HG03066 (cell line): ENCODE measurements at regions not wholly inside any gene's neighbourhood (a gene's known extent, or its start where the extent isn't known, plus 50 kb on each side); places are given as distances from the start of the nearest gene placed in this dataset.
"Not testable (repeated sequence)": the region's sequence is repeated elsewhere in the genome, so short reads cannot be mapped to it uniquely, and the experiment has no call there.

Source experiments
- ATAC-seq: cut with Tn5 transposase; IDR thresholded peaks from one replicate; pipeline ENCODE4 v1.9.1; 2021; ENCODE audit warnings: low read depth; ENCODE audit not compliant: unreplicated experiment

- ATAC-seq: no peak
These were observed 953.4 kb upstream of the NDST4 start for GRCh38 chr4:116066711-116067245.

DNA sequence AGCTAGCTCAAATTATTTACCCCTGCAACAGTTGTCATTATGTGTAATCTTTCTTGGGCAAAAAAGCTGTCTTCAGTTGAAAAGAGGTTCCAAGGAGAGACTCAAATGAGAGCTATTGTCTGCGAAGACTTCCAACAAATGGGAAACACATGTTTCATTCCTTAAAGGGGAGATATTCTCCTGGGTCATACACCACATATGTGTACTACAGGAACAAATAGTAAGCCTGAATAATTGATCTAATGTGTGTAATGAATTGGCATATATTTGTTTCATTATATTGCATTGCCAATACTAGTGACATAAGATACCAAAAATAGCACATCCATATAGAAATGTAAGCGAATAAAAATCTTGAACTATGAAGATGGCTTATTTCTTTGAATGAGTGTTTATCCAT lies 950.9 kb upstream of the NDST4 start:
- ATAC-seq: no peak

DNA sequence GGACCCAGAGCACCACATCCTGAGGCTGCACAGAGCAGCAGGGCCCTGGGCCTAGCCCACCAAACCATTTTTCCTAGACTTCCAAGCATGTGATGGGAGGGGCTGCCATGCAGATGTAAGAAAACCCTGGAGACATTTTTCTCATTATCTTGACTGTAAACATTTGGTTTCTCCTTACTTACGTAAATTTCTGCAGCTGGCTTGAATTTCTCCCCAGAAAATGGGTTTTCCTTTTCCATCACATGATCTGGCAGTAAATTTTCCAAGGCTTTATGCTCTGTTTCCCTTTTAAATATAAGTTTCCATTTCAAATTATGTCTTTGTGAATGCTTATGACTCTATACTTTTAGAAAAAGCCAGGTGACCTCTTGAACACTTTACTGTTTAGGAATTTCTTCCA lies 945.9 kb upstream of the NDST4 start:
- no peak for ATAC-seq

DNA sequence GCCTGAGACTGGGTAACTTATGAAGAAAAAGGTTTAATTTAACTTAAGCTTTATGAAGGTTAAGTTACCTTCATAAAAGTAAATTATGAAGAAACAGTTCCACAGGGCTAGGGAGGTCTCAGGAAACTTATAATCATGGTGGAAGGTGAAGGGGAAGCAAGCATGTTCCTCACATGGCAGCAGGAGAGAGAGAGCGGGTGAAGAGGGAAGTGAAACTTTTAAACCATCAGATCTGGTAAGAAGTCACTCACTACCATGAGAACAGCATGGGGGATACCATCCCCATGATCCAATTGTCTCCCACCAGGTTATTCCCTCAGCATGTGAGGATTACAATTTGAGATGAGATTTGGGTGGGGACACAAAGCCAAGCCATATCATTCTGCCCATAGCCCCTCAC lies 944.7 kb upstream of the NDST4 start:
- ATAC-seq: no peak

GRCh38 chr4:116055857-116056827 lies 942.7 kb upstream of the NDST4 start:
- no peak for ATAC-seq

DNA sequence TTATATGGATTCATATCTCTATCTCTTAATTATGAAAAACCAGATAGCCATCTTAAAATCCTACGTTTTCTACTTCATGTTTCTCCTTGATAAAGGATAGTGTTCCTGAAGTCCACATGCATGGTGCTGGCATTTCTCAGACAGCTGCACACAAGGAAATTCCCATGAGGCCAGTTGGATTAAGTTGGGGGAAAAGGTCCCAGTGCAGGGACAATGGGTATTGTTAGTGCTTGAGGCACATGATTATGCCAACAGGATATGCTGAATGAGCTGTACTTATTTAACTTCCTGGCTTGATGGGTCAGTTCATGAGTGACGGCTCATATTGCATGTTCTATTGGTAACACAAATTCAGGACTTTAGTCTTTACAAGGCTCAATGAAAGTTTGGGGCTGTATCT lies 913.9 kb upstream of the NDST4 start:
- ATAC-seq: no peak

DNA sequence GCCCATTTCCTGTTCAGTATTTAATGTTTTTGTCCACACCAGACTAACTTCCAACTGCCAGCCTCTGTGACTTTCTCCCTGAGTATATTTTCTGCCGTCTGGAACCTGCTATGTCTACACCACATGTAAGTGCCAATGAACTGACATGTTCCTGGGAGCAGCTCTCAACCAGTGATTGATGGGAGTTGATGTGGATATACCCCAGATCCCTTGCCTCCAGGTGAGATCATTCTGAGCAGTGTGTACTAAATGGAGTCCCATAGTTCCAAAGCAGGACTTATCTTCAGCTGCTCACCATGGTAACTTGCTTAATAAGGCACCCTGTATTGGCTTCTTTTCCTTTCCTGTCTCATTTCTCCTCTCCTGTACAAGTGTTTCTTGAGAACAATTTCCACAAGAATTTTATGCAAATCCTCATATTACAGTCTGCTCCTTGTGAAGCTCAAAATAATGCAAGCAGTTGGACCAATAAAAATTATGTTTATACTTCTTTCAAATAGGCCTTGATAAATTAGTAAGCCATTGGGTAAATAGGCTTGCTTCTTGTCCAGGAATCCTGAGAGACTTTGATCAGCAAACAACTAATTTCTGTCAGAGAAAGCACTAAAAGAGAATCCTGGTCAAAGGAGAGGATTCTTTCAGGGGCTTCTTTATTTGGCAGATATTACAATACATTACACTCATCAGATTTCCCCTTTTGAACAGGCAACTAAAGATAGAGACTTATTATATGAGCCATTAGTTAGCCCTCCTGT lies 911.7 kb upstream of the NDST4 start:
- no peak for ATAC-seq

DNA sequence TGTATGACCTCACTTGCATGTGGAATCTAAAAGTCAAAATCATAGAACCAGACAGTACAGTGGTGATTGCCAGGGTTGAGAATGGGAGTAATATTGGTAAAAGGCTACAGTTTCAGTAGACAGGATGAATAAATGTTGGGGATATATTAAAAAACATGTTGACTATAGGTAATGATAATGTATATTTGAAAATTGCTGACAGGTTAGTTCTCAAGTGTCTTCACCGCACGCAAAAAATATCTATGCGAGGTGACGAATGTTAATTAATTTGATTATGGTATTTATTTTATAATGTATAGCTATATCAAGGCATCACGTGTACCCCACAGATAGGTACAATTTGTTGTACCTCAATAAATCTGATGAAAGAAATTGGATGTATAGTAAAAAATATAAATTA lies 909.6 kb upstream of the NDST4 start:
- no peak for ATAC-seq

GRCh38 chr4:116020141-116020722 lies 906.8 kb upstream of the NDST4 start:
- no peak for ATAC-seq

DNA sequence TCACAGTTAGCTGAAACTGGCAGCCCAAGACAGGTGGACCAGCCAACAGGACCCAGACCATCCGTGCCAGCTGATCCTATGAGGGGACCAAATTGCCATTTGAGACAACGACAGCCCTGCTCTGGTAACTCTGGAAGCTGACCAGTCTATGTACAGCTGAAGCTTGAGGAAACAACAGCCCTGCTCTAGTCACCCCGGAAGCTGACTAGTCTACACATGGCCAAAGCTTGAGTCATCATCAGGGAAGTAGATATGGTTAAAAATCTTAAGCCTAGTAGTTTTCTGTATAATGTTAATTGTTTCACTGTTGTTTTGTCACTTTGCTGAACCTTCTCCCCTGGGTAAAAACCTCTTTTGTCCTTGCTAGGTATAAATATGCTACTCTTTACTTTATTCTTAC lies 905.4 kb upstream of the NDST4 start:
- no peak for ATAC-seq

DNA sequence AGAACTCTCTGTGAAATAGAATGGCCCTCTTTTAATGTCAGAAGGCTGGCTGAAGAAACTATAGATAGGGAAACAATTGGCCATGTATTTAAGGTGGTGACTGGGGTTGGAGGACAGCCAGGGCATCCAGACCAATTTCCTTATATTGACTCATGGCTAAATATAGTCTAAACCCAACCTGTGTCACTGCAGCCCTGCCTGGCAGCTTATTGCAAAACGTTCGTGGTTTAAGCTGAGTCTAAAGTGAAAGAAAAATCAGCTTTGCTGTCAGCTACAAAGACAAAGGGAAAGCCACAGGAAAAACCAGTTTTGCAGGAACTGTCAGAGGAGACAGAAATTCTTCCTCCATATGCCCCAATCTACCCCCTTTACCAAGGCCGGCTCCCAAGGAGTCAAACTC lies 902.8 kb upstream of the NDST4 start:
- ATAC-seq: no peak

DNA sequence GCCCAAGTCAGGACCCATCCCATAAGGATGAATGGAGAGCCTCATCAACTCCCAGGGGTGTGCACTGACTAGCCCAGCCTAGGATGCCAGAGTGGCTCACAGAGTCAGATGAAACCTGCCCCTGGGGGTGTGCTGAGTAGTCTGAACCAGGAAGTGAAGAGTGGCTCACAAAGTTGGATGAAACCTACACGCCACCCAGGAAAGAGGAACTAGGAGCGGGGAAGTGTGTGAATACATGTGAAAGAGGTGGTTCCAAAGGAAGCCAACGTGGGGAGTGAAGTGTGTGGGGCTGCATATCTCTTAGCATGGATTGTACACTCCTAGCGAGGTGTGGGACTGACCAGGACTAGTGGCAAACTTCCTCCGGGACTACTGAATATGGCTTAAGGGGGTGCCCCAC lies 902.1 kb upstream of the NDST4 start:
- no peak for ATAC-seq

- ATAC-seq: no peak
These were observed 901.6 kb upstream of the NDST4 start for GRCh38 chr4:116015062-116015461.

DNA sequence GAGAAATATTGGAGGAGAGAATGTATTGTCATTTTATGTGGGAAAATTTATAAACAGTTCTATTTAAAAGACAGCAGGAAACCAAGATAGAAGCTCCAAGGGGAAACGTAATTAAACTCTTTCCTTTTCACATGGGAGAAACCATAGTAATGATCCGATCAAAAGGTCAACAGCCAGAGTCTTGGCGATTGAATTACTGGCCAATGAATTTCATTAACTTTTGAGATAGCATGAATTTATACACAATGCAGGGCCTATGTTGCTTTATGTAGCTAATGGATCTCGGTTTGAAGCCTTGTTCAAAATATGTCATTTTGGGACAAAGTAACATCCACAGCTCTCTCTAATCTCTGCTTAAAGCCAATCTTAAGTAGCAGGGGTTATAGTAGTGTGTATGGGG lies 897.5 kb upstream of the NDST4 start:
- ATAC-seq: no peak

DNA sequence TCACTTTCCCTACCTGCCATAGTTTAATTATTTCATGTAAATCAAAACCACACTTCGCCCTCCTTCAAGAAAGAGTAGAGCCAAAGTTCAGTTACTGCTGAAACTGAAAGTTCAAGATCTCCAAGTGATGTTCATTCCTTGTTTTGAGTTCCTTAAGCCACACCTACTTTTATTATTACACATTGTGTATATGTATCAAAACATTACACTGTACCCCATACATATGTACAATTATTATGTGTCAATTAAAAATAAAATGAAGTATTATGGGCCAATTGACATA lies 892.3 kb upstream of the NDST4 start:
- ATAC-seq: no peak

- ATAC-seq: no peak
These were observed 891.8 kb upstream of the NDST4 start for GRCh38 chr4:116005037-116005805.

DNA sequence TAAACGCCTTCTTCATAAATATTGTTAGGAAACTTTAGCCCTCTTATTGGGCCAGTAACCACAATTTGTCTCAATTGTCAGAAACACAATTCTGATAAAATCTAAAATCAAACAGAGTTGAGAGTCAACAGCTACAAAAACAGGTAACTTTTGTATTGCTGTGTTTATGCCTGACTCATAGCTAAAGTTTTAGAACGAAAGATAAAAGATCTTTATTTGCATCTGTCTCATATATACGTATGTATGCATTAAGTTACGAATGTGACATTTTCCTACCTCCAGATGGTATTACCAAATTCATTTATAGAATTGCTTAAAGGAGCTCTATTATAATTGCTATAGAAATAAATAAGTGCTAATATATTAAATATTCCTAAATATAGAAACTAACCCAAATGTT lies 887.9 kb upstream of the NDST4 start:
- no peak for ATAC-seq

DNA sequence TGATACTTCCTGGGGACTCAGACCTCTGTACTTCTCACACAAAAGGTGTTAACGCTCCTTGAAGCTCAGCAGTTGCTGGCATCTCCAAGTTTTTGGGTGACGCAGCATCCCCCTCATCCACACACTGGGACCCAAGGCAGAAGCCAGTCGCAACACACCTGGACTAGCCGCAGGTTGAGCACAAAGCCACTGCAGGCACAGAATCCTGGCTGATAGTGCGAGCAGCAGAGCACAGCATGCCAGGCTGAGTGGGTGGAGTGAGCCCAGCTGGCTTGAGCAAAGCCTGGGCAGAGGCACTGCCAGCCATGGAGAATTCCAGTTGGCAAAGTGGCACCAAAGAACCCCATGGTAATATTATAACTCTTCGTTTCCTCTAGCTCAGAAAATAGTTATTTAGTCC lies 873.2 kb upstream of the NDST4 start:
- no peak for ATAC-seq

DNA sequence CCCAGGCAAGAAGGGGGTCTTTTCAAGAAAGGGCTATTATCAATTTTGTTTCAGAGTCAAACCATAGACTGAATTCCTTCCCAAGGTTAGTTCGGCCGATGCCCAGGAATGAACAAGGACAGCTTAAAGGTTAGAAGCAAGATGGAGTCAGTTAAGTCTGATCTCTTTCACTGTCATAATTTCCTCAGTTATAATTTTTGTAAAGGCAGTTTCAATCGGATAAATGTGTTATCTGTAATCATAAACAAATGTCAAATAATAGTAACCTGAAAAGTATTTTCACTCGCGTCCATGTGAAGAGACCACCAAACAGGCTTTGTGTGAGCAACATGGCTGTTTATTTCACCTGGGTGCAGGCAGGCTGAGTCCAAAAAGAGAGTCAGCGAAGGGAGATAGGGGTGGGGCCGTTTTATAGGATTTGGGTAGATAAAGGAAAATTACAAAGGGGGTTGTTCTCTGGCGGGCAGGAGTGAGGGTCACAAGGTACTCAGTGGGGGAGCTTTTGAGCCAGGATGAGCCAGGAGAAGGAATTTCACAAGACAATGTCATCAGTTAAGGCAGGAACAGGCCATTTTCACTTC lies 862.1 kb upstream of the NDST4 start:
- not testable (repeated sequence) for ATAC-seq

DNA sequence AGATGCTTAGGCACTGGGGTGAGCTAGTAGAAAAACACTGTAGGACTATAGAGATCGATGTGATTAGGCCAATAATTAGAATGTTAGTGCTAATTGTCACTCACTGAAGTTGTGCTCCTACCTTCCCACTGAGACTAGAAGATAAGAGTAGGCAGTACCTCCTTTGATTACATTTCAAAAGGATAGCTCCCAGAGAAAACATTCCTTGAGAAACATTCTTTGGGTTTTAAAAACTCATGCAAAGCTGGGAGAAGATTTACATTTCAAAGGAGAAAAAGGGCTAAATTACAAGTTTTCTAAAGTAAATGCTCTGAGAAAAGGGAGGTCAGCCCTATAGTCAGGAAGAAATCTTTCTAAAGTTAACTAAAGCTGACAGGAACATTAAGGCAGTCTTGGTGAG lies 860.3 kb upstream of the NDST4 start:
- ATAC-seq: no peak
